Keratinocyte (primary cell): ENCODE measurements at regions not wholly inside any gene's neighbourhood (a gene's known extent, or its start where the extent isn't known, plus 50 kb on each side); places are given as distances from the start of the nearest gene placed in this dataset.

Source experiments
- DNase-seq: peaks from one replicate; pipeline ENCODE4 v3.0.0-alpha.2; 2011; ENCODE audit warnings: low read depth, missing footprints, low spot score
- FAIRE-seq: peaks from 2 replicates; lab custom pipeline; 2011; peaks lifted over from hg19 to GRCh38; lab: Jason Lieb, UNC
- H2AFZ ChIP-seq: 2 replicates; pipeline ENCODE4 v1.6.0; 2012; ENCODE audit warnings: low read length, control low read depth, inconsistent platforms; ENCODE audit not compliant: control insufficient read depth
- H3K27ac ChIP-seq: 2 replicates; pipeline ENCODE4 v1.5.1; 2011; ENCODE audit warnings: low read length; ENCODE audit not compliant: control insufficient read depth, insufficient read depth
- H3K27me3 ChIP-seq: 3 replicates; pipeline ENCODE4 v1.6.0; 2011; ENCODE audit warnings: low read length; ENCODE audit not compliant: control insufficient read depth, insufficient read depth; ENCODE audit errors: extremely low read depth
- H3K36me3 ChIP-seq, 2 experiments: 2 replicates in 1 of 2; 3 replicates in 1 of 2; pipeline ENCODE4 v1.5.1; 2011; ENCODE audit warnings: low read length in 2 of 2, mild to moderate bottlenecking in 1 of 2; ENCODE audit not compliant: control insufficient read depth in 2 of 2, insufficient read depth in 2 of 2; ENCODE audit errors: extremely low read depth in 1 of 2
- H3K4me1 ChIP-seq: 3 replicates; pipeline ENCODE4 v1.5.1; 2011; ENCODE audit warnings: low read length; ENCODE audit not compliant: control insufficient read depth, insufficient read depth; ENCODE audit errors: extremely low read depth
- H3K4me2 ChIP-seq: 3 replicates; pipeline ENCODE4 v1.6.0; 2011; ENCODE audit warnings: low read depth, low read length; ENCODE audit not compliant: control insufficient read depth, insufficient read depth; ENCODE audit errors: extremely low read depth
- H3K4me3 ChIP-seq, 3 experiments: fragments of 200-600 bp in 1 of 3; sonication (generic) in 1 of 3; 2 replicates in 2 of 3; 3 replicates in 1 of 3; pipeline ENCODE4 v1.5.1; 2011 to 2016; ENCODE audit warnings: low read length in 3 of 3, mild to moderate bottlenecking in 3 of 3, control low read depth in 2 of 3, inconsistent platforms in 1 of 3, low read depth in 1 of 3, mixed read lengths in 1 of 3, mixed run types in 1 of 3, moderate library complexity in 1 of 3; ENCODE audit not compliant: control insufficient read depth in 2 of 3, insufficient read depth in 2 of 3; ENCODE audit errors: extremely low read depth in 1 of 3
- H3K79me2 ChIP-seq: 2 replicates; pipeline ENCODE4 v1.6.0; 2012; ENCODE audit warnings: low read length; ENCODE audit not compliant: control insufficient read depth, insufficient read depth
- H3K9ac ChIP-seq: 3 replicates; pipeline ENCODE4 v1.6.0; 2011; ENCODE audit warnings: low read length; ENCODE audit not compliant: control insufficient read depth, insufficient read depth; ENCODE audit errors: extremely low read depth
- H3K9me1 ChIP-seq: 3 replicates; pipeline ENCODE4 v1.6.0; 2011; ENCODE audit warnings: low read length; ENCODE audit not compliant: control insufficient read depth, insufficient read depth; ENCODE audit errors: extremely low read depth
- H3K9me3 ChIP-seq: 2 replicates; pipeline ENCODE4 v1.5.1; 2012; ENCODE audit warnings: low read depth, low read length; ENCODE audit not compliant: control insufficient read depth
- H4K20me1 ChIP-seq: 3 replicates; pipeline ENCODE4 v1.6.0; 2011; ENCODE audit warnings: low read length; ENCODE audit not compliant: control insufficient read depth, insufficient read depth; ENCODE audit errors: extremely low read depth
- CTCF ChIP-seq, 3 experiments: IDR thresholded peaks in 1 of 3; conservative IDR thresholded peaks in 1 of 3; optimal IDR thresholded peaks in 1 of 3; 2 replicates in 2 of 3; 3 replicates in 1 of 3; pipeline versions ENCODE3 to v1.5.1; 2011; ENCODE audit warnings: low read length in 3 of 3, mild to moderate bottlenecking in 3 of 3, moderate library complexity in 2 of 3, control low read depth in 1 of 3, inconsistent platforms in 1 of 3; ENCODE audit not compliant: insufficient read depth in 2 of 3; ENCODE audit errors: extremely low read depth in 1 of 3
- EZH2 ChIP-seq: IDR thresholded peaks from one replicate; pipeline ENCODE4 v1.6.1; 2012; ENCODE audit warnings: inconsistent platforms, mild to moderate bottlenecking, low read length, moderate library complexity
- dilution Hi-C: fragments of 300-500 bp; cut with MboI; formaldehyde crosslinking; loops from one replicate; pipeline ENCODE4 v1.7.0; 2020; ENCODE audit warnings: low sequenced_read_pairs; ENCODE audit not compliant: extremely low pct_ligation_motif_present

- no peaks in the 10 kb centered on the region for H4K20me1 ChIP-seq
- no peaks in the 10 kb centered on the region for H3K9me1 ChIP-seq
- no peaks in the 10 kb centered on the region for H3K9me3 ChIP-seq
- TF ChIP-seq CTCF (optimal IDR thresholded peaks at IDR 0.05 in 1 of 3, IDR thresholded peaks at IDR 0.05 in 1 of 3, conservative IDR thresholded peaks at IDR 0.05 in 1 of 3; ENCODE audit: extremely low read depth in 1 of 3, insufficient read depth in 2 of 3, low read length in 3 of 3): no peak
- no peak for TF ChIP-seq EZH2
- no peak overlapping the region for H3K9ac ChIP-seq
- FAIRE-seq (no peak), DNase-seq (no peak)
- H2AFZ ChIP-seq: no peak overlapping the region
- no peaks in the 10 kb centered on the region for H3K79me2 ChIP-seq
- H3K27me3 ChIP-seq: no peaks in the 10 kb centered on the region
- no peak overlapping the region for H3K4me3 ChIP-seq
- H3K4me1 ChIP-seq: peaks cover 9% of the 10 kb centered on the region
- no peak overlapping the region for H3K27ac ChIP-seq
- dilution Hi-C loops: no loop called here
- no peaks in the 10 kb centered on the region for H3K36me3 ChIP-seq
- H3K4me2 ChIP-seq: no peak overlapping the region
Measured at GRCh38 chr7:41565655-41566054, 137.2 kb downstream of the INHBA start.

DNA sequence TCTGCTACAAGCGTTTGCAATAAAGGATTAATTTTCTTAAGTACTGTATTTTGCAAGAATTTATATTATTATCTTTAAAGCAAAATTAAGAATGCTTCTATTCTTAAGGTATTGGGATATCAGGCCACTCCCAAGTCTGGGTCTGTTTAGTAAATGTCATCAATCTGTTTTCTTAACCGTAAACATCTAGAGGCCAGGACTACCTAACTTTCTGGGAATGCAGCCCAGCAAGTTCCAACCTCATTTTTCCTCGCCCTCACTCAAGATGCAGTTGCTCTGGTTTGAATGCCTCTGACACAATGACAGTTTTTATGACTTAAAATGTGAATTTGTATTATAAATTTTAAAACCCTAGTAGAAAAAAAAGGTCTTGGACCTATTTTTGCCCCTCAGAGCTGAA, 143.5 kb downstream of the INHBA start:
- Histone ChIP-seq H3K79me2 (no peaks in the 10 kb centered on the region), H3K4me3 (no peak overlapping the region), H2AFZ (no peak overlapping the region), H3K9me3 (peaks cover 4% of the 10 kb centered on the region), H3K9me1 (no peaks in the 10 kb centered on the region), H3K4me2 (no peak overlapping the region), H3K27me3 (no peaks in the 10 kb centered on the region), H3K4me1 (no peaks in the 10 kb centered on the region), H3K36me3 (no peaks in the 10 kb centered on the region), H3K9ac (no peak overlapping the region), H4K20me1 (no peaks in the 10 kb centered on the region), H3K27ac (no peak overlapping the region)
- dilution Hi-C loops: no loop called here
- no peak for TF ChIP-seq CTCF (optimal IDR thresholded peaks at IDR 0.05 in 1 of 3, IDR thresholded peaks at IDR 0.05 in 1 of 3, conservative IDR thresholded peaks at IDR 0.05 in 1 of 3; ENCODE audit: extremely low read depth in 1 of 3, insufficient read depth in 2 of 3, low read length in 3 of 3)
- no peak for FAIRE-seq
- DNase-seq: no peak
